Stimulated activated CD4-positive, alpha-beta T cell treated with anti-CD3 and anti-CD28 coated beads, Interleukin-12 subunit alpha, Interleukin-12 subunit beta, amount 100 ng/mL, for 48 hours (primary cell): ENCODE measurements at regions not wholly inside any gene's neighbourhood (a gene's known extent, or its start where the extent isn't known, plus 50 kb on each side); places are given as distances from the start of the nearest gene placed in this dataset.

Source experiments
- DNase-seq, 3 donors: peaks; one replicate each; pipeline ENCODE4 v3.0.0-alpha.2; 2020; ENCODE audit warnings: low read depth in 2 of 3, low spot score in 1 of 3

- no peak for DNase-seq
Measured at GRCh38 chr3:7897655-7898054, 604.0 kb upstream of the LMCD1 start.

GRCh38 chr3:7913283-7913682 lies 588.3 kb upstream of the LMCD1 start:
- no peak for DNase-seq

- no peak for DNase-seq
Measured at GRCh38 chr3:7915356-7915755, 586.3 kb upstream of the LMCD1 start.

- peak in 2 of 3 donors; percentile 9 to 19 for DNase-seq
Measured at GRCh38 chr3:7917443-7918151, 584.0 kb upstream of the LMCD1 start.

- DNase-seq, result no peak
Measured at GRCh38 chr3:7920211-7920610, 581.4 kb upstream of the LMCD1 start.

GRCh38 chr3:7924228-7924627 lies 577.4 kb upstream of the LMCD1 start:
- DNase-seq, result no peak

GRCh38 chr3:7927015-7927414 lies 574.6 kb upstream of the LMCD1 start:
- DNase-seq, result no peak

- DNase-seq, result no peak
Measured at GRCh38 chr3:7927864-7928263, 573.8 kb upstream of the LMCD1 start.

GRCh38 chr3:7929319-7929889 lies 572.2 kb upstream of the LMCD1 start:
- DNase-seq, result no peak

GRCh38 chr3:7934362-7934761 lies 567.3 kb upstream of the LMCD1 start:
- no peak for DNase-seq

GRCh38 chr3:7947930-7948329 lies 553.7 kb upstream of the LMCD1 start:
- no peak for DNase-seq

GRCh38 chr3:7950890-7951289 lies 550.7 kb upstream of the LMCD1 start:
- DNase-seq, result no peak

- DNase-seq, result no peak
Measured at GRCh38 chr3:7953449-7954014, 548.1 kb upstream of the LMCD1 start.

- no peak for DNase-seq
Measured at GRCh38 chr3:7957024-7957423, 544.6 kb upstream of the LMCD1 start.

- no peak for DNase-seq
Measured at GRCh38 chr3:7959094-7959493, 542.5 kb upstream of the LMCD1 start.

- DNase-seq, result no peak
Measured at GRCh38 chr3:7960601-7961000, 541.0 kb upstream of the LMCD1 start.

- DNase-seq, result no peak
Measured at GRCh38 chr3:7962301-7962700, 539.3 kb upstream of the LMCD1 start.

GRCh38 chr3:7964899-7965298 lies 536.7 kb upstream of the LMCD1 start:
- no peak for DNase-seq

- DNase-seq, result no peak
Measured at GRCh38 chr3:7973006-7973405, 528.6 kb upstream of the LMCD1 start.

GRCh38 chr3:7977245-7978086 lies 524.2 kb upstream of the LMCD1 start:
- no peak for DNase-seq

GRCh38 chr3:7978087-7978422 lies 523.6 kb upstream of the LMCD1 start:
- DNase-seq, result no peak

- no peak for DNase-seq
Measured at GRCh38 chr3:7982126-7982525, 519.5 kb upstream of the LMCD1 start.
